SK-N-SH treated with all-trans-retinoic acid at 6 μM for 48 hours (cell line): ENCODE measurements at regions not wholly inside any gene's neighbourhood (a gene's known extent, or its start where the extent isn't known, plus 50 kb on each side); places are given as distances from the start of the nearest gene placed in this dataset.
"Not testable (repeated sequence)": the region's sequence is repeated elsewhere in the genome, so short reads cannot be mapped to it uniquely, and the experiment has no call there.

Source experiments
- ATAC-seq: fragments of 200-7000 bp; cut with Tn5 transposase; 3 replicates; pipeline ENCODE4 v1.9.1; 2020; ENCODE audit warnings: mild to moderate bottlenecking, moderate library complexity
- ARNTL ChIP-seq: fragments of 450-650 bp; formaldehyde crosslinking; IDR thresholded peaks from 2 replicates; pipeline ENCODE4 v1.5.0; 2020; ENCODE audit warnings: low read depth, mild to moderate bottlenecking, moderate library complexity, borderline replicate concordance
- BACH2 ChIP-seq: fragments of 250-450 bp; sonication (Bioruptor Pico); IDR thresholded peaks from 2 replicates; pipeline ENCODE4 v1.9.0; 2021; ENCODE audit warnings: mild to moderate bottlenecking, borderline replicate concordance
- CSDC2 ChIP-seq: fragments of 250-450 bp; sonication (Bioruptor Pico); IDR thresholded peaks from 2 replicates; pipeline ENCODE4 v1.5.0; 2020; ENCODE audit warnings: mild to moderate bottlenecking, moderate library complexity
- ESRRG ChIP-seq: fragments of 250-450 bp; sonication (Bioruptor Pico); IDR thresholded peaks from 2 replicates; pipeline ENCODE4 v1.6.1; 2021; ENCODE audit warnings: mild to moderate bottlenecking
- GLIS3 ChIP-seq: fragments of 250-450 bp; sonication (Bioruptor Pico); IDR thresholded peaks from 2 replicates; pipeline ENCODE4 v1.5.0; 2020; ENCODE audit warnings: mild to moderate bottlenecking, moderate library complexity
- ISL1 ChIP-seq: fragments of 250-450 bp; sonication (Bioruptor Pico); IDR thresholded peaks from 2 replicates; pipeline ENCODE4 v2.1.2; 2022; ENCODE audit warnings: mild to moderate bottlenecking, moderate library complexity
- OSR1 ChIP-seq: fragments of 250-450 bp; sonication (Bioruptor Pico); IDR thresholded peaks from 2 replicates; pipeline ENCODE4 v1.8.0; 2022; ENCODE audit warnings: moderate library complexity, mild to moderate bottlenecking, inconsistent platforms
- PPARA ChIP-seq: fragments of 250-450 bp; sonication (Bioruptor Pico); IDR thresholded peaks from 2 replicates; pipeline ENCODE4 v1.5.0; 2020; ENCODE audit warnings: mild to moderate bottlenecking, borderline replicate concordance
- RARB ChIP-seq: fragments of 250-450 bp; sonication (Bioruptor Pico); IDR thresholded peaks from 2 replicates; pipeline ENCODE4 v1.8.0; 2021; ENCODE audit warnings: mild to moderate bottlenecking, moderate library complexity
- SNAI2 ChIP-seq: fragments of 250-450 bp; sonication (Bioruptor Pico); IDR thresholded peaks from 2 replicates; pipeline ENCODE4 v1.5.0; 2020; ENCODE audit warnings: mild to moderate bottlenecking, moderate library complexity
- TCF4 ChIP-seq: fragments of 250-450 bp; sonication (Bioruptor Pico); IDR thresholded peaks from 2 replicates; pipeline ENCODE4 v1.8.0; 2021; ENCODE audit warnings: mild to moderate bottlenecking, moderate library complexity, borderline replicate concordance
- TOX ChIP-seq: fragments of 250-450 bp; sonication (Bioruptor Pico); IDR thresholded peaks from 2 replicates; pipeline ENCODE4 v1.8.0; 2021; ENCODE audit warnings: mild to moderate bottlenecking, moderate library complexity, borderline replicate concordance
- ZC3H10 ChIP-seq: fragments of 250-450 bp; sonication (Bioruptor Pico); IDR thresholded peaks from 2 replicates; pipeline ENCODE4 v1.5.1; 2021; ENCODE audit warnings: mild to moderate bottlenecking, moderate library complexity
- ZFP3 ChIP-seq: fragments of 250-450 bp; sonication (Bioruptor Pico); IDR thresholded peaks from 2 replicates; pipeline ENCODE4 v1.5.0; 2020; ENCODE audit warnings: mild to moderate bottlenecking, moderate library complexity
- ZFP30 ChIP-seq: fragments of 450-650 bp; formaldehyde crosslinking; IDR thresholded peaks from 2 replicates; pipeline ENCODE4 v1.5.0; 2022; ENCODE audit warnings: mild to moderate bottlenecking, moderate library complexity
- ZNF565 ChIP-seq: fragments of 450-650 bp; formaldehyde crosslinking; conservative IDR thresholded peaks from 2 replicates; pipeline ENCODE4 v1.5.0; 2020; ENCODE audit warnings: low read depth, mild to moderate bottlenecking, moderate library complexity
- ZNF70 ChIP-seq: fragments of 450-650 bp; formaldehyde crosslinking; IDR thresholded peaks from 2 replicates; pipeline ENCODE4 v1.5.0; 2020; ENCODE audit warnings: mild to moderate bottlenecking, moderate library complexity
- ZNF8 ChIP-seq: fragments of 450-650 bp; formaldehyde crosslinking; IDR thresholded peaks from 2 replicates; pipeline ENCODE4 v1.5.0; 2020; ENCODE audit warnings: mild to moderate bottlenecking, moderate library complexity
- TF ChIP-seq, protein P1 (sequence below): fragments of 250-450 bp; sonication (Bioruptor Pico); IDR thresholded peaks from 2 replicates; pipeline ENCODE4 v1.5.1; 2020; ENCODE audit warnings: low read depth, mild to moderate bottlenecking, moderate library complexity
- TF ChIP-seq, protein P2 (sequence below): fragments of 250-450 bp; sonication (Bioruptor Pico); IDR thresholded peaks from 2 replicates; pipeline ENCODE4 v1.8.0; 2020; ENCODE audit warnings: mild to moderate bottlenecking, moderate library complexity, borderline replicate concordance
- TF ChIP-seq, protein P3 (sequence below): fragments of 250-450 bp; sonication (Bioruptor Pico); IDR thresholded peaks from 2 replicates; pipeline ENCODE4 v1.5.1; 2021; ENCODE audit warnings: mild to moderate bottlenecking, moderate library complexity
- TF ChIP-seq, protein P4 (sequence below): fragments of 250-450 bp; sonication (Bioruptor Pico); IDR thresholded peaks from 2 replicates; pipeline ENCODE4 v1.8.0; 2021; ENCODE audit warnings: low read depth, mild to moderate bottlenecking, moderate library complexity, borderline replicate concordance
- TF ChIP-seq, protein P5 (sequence below): fragments of 250-450 bp; sonication (Bioruptor Pico); IDR thresholded peaks from 2 replicates; pipeline ENCODE4 v1.5.0; 2020; ENCODE audit warnings: mild to moderate bottlenecking, moderate library complexity

DNA sequence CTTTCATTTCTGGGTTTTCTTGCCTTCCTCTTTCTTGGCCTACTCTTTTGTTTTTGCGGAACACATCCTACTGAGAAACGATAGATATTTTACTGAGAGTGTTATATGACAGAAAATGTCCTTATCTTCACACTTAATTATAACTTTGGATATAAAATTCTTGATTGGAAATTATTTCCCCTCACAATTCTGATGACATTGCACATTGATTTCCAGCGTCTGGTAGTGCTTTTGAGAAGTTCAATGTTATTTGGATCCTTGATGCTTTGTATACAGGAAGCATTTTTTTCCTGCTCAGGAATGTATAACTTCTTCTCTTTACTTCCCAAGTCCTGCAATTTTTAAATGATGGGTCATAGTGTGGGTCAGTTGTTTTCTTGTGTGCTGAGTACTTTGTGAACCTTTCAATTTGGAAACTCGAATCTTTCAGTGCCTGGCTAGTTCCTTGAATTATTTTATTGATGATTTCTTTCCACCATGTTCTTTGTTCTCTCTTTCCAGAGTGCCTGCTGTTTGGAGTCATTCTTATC, 183.9 kb downstream of the PDCD6IP start (continued):
- TF ChIP-seq ARNTL (CRISPR knock-in tag) (no peak), RARB (CRISPR knock-in tag) (no peak)
- TF ChIP-seq, protein P1, sequence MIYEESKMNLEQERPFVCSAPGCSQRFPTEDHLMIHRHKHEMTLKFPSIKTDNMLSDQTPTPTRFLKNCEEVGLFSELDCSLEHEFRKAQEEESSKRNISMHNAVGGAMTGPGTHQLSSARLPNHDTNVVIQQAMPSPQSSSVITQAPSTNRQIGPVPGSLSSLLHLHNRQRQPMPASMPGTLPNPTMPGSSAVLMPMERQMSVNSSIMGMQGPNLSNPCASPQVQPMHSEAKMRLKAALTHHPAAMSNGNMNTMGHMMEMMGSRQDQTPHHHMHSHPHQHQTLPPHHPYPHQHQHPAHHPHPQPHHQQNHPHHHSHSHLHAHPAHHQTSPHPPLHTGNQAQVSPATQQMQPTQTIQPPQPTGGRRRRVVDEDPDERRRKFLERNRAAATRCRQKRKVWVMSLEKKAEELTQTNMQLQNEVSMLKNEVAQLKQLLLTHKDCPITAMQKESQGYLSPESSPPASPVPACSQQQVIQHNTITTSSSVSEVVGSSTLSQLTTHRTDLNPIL (CRISPR knock-in tag) = no peak

DNA sequence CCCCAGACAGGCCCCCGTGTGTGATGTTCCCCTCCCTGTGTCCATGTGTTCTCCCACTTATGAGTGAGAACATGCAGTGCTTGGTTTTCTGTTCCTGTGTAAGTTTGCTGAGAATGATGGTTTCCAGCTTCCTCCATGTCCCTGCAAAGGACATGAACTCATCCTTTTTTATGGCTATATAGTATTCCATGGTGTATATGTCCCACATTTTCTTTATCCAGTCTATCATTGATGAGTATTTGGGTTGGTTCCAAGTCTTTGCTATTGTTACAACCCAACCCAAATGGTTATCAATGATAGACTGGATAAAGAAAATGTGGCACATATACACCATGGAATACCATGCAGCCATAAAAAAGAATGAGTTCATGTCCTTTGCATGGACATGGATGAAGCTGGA, 184.5 kb downstream of the PDCD6IP start:
- ATAC-seq = not testable (repeated sequence)

DNA sequence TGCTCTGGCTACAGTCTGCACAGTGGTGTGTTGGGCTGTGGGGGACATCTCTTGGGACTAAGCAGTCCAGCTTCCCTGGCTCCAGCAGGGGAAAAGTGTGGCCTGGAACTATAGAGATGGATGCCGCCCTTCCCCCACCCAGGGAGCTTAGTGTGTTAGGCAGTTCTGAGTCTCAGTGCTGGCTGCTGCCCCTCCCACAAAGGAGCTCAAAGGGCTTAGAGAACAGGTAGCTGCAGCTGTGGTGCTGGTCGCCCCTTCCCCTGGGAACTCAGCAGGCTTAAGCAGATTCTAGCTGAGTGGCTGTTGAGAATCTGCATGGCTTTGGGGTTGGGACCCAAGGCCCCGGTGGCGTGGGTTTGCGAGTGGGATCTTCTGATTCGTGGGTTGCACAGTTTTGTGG, 190.8 kb downstream of the PDCD6IP start:
- TF ChIP-seq ARNTL (CRISPR knock-in tag) = no peak
- TF ChIP-seq, protein P2, sequence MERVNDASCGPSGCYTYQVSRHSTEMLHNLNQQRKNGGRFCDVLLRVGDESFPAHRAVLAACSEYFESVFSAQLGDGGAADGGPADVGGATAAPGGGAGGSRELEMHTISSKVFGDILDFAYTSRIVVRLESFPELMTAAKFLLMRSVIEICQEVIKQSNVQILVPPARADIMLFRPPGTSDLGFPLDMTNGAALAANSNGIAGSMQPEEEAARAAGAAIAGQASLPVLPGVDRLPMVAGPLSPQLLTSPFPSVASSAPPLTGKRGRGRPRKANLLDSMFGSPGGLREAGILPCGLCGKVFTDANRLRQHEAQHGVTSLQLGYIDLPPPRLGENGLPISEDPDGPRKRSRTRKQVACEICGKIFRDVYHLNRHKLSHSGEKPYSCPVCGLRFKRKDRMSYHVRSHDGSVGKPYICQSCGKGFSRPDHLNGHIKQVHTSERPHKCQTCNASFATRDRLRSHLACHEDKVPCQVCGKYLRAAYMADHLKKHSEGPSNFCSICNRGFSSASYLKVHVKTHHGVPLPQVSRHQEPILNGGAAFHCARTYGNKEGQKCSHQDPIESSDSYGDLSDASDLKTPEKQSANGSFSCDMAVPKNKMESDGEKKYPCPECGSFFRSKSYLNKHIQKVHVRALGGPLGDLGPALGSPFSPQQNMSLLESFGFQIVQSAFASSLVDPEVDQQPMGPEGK (CRISPR knock-in tag) = no peak
- TF ChIP-seq GLIS3 (CRISPR knock-in tag) = no peak
- TF ChIP-seq PPARA (CRISPR knock-in tag) = no peak
- TF ChIP-seq BACH2 (CRISPR knock-in tag) = no peak
- no peak for TF ChIP-seq ZC3H10
- TF ChIP-seq, protein P3, sequence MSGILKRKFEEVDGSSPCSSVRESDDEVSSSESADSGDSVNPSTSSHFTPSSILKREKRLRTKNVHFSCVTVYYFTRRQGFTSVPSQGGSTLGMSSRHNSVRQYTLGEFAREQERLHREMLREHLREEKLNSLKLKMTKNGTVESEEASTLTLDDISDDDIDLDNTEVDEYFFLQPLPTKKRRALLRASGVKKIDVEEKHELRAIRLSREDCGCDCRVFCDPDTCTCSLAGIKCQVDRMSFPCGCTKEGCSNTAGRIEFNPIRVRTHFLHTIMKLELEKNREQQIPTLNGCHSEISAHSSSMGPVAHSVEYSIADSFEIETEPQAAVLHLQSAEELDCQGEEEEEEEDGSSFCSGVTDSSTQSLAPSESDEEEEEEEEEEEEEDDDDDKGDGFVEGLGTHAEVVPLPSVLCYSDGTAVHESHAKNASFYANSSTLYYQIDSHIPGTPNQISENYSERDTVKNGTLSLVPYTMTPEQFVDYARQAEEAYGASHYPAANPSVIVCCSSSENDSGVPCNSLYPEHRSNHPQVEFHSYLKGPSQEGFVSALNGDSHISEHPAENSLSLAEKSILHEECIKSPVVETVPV = no peak
- TF ChIP-seq ZNF70 (CRISPR knock-in tag) = no peak
- no peak for ATAC-seq

DNA sequence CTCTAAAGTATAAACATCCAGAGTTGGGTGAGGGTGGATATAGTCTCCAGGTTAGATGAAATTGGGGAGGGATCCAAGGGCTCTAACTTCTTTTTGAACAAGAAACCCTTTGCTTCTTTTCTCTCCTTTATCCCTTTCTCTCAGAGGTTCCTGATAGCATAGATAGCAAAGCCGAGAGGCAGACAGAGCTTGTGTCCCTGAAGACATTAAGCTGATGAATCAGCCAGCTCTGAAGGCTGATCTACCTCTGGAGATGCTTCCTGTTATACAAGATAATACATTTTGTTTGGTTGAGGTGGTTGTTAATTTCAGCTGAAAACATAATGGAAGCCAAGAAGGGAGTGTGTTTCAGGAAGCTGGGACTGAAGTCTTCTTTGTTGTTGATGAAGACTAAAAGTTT, 193.2 kb downstream of the PDCD6IP start:
- ATAC-seq = no peak
- TF ChIP-seq TCF4 (CRISPR knock-in tag) (no peak), GLIS3 (CRISPR knock-in tag) (no peak), ISL1 (no peak), ZFP30 (CRISPR knock-in tag) (no peak), CSDC2 (CRISPR knock-in tag) (no peak), ZNF565 (CRISPR knock-in tag) (no peak), ESRRG (no peak), ZNF70 (CRISPR knock-in tag) (no peak), OSR1 (CRISPR knock-in tag) (no peak), ARNTL (CRISPR knock-in tag) (no peak), ZNF8 (no peak), SNAI2 (CRISPR knock-in tag) (no peak), ZFP3 (CRISPR knock-in tag) (no peak), RARB (CRISPR knock-in tag) (no peak), TOX (CRISPR knock-in tag) (no peak), PPARA (CRISPR knock-in tag) (no peak)
- TF ChIP-seq, protein P1 (CRISPR knock-in tag) = no peak
- TF ChIP-seq, protein P4, sequence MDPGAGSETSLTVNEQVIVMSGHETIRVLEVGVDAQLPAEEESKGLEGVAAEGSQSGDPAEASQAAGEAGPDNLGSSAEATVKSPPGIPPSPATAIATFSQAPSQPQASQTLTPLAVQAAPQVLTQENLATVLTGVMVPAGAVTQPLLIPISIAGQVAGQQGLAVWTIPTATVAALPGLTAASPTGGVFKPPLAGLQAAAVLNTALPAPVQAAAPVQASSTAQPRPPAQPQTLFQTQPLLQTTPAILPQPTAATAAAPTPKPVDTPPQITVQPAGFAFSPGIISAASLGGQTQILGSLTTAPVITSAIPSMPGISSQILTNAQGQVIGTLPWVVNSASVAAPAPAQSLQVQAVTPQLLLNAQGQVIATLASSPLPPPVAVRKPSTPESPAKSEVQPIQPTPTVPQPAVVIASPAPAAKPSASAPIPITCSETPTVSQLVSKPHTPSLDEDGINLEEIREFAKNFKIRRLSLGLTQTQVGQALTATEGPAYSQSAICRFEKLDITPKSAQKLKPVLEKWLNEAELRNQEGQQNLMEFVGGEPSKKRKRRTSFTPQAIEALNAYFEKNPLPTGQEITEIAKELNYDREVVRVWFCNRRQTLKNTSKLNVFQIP (CRISPR knock-in tag) = no peak
- TF ChIP-seq, protein P5, sequence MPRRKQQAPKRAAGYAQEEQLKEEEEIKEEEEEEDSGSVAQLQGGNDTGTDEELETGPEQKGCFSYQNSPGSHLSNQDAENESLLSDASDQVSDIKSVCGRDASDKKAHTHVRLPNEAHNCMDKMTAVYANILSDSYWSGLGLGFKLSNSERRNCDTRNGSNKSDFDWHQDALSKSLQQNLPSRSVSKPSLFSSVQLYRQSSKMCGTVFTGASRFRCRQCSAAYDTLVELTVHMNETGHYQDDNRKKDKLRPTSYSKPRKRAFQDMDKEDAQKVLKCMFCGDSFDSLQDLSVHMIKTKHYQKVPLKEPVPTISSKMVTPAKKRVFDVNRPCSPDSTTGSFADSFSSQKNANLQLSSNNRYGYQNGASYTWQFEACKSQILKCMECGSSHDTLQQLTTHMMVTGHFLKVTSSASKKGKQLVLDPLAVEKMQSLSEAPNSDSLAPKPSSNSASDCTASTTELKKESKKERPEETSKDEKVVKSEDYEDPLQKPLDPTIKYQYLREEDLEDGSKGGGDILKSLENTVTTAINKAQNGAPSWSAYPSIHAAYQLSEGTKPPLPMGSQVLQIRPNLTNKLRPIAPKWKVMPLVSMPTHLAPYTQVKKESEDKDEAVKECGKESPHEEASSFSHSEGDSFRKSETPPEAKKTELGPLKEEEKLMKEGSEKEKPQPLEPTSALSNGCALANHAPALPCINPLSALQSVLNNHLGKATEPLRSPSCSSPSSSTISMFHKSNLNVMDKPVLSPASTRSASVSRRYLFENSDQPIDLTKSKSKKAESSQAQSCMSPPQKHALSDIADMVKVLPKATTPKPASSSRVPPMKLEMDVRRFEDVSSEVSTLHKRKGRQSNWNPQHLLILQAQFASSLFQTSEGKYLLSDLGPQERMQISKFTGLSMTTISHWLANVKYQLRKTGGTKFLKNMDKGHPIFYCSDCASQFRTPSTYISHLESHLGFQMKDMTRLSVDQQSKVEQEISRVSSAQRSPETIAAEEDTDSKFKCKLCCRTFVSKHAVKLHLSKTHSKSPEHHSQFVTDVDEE (CRISPR knock-in tag) = no peak
- TF ChIP-seq, protein P3 = no peak
